ENCODE measurements at regions not wholly inside any gene's neighbourhood (a gene's known extent, or its start where the extent isn't known, plus 50 kb on each side); places are given as distances from the start of the nearest gene placed in this dataset.
"Not testable (repeated sequence)": the region's sequence is repeated elsewhere in the genome, so short reads cannot be mapped to it uniquely, and the experiment has no call there.

DNA sequence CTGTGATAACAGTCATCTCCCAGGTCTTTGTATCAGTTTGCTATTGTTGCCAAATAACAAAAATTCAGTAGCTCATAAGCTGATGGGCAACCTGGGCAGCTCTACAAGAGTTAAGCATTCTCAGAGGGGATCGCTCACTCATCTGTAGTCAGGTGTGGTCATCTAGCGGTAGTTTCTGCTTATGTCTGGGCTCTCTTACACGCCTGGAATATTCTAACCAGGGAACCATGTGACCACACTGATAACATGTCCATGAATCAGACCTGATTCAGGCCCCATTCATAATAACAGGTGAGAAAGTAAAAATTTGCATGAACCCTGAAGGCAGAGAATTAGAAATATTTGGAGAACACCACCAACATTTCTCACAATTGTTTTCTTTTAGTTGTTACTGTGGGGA is 576.1 kb downstream of the SLCO4C1 start:
- TF ChIP-seq POLR2AphosphoS5 (IDR thresholded peaks at IDR 0.05; ENCODE audit: low read depth, low read length) (no peak), TAF1 (IDR thresholded peaks at IDR 0.05; ENCODE audit: borderline replicate concordance, low read depth, low read length) (no peak), POLR2A (IDR thresholded peaks at IDR 0.05; ENCODE audit: low read depth, low read length) (no peak)
- DNase-seq (ENCODE audit: insufficient read length): no peak
- FAIRE-seq: no peak

DNA sequence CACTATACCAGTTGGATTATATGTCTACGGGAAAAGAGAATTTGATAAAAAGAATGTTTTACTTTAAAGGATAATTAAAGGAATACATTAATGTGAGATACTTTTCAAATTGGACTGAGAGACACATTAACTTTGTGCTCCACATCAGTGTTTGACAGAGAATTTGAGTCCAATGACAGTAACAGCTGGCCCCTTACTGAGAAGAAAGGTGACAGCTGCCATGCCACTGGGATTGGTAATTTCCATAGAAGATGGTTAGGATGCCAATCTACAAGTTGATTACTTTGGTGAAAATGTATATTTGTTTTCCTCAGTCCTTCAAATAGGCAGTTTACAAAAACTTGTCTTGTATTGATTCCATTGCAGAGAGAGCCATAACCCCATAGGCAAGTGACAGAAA is 578.4 kb downstream of the SLCO4C1 start:
- no peak for FAIRE-seq
- no peak for DNase-seq (ENCODE audit: insufficient read length)
- no peak for TF ChIP-seq POLR2A (IDR thresholded peaks at IDR 0.05; ENCODE audit: low read depth, low read length)
- no peak for TF ChIP-seq POLR2AphosphoS5 (IDR thresholded peaks at IDR 0.05; ENCODE audit: low read depth, low read length)
- no peak for TF ChIP-seq TAF1 (IDR thresholded peaks at IDR 0.05; ENCODE audit: borderline replicate concordance, low read depth, low read length)

DNA sequence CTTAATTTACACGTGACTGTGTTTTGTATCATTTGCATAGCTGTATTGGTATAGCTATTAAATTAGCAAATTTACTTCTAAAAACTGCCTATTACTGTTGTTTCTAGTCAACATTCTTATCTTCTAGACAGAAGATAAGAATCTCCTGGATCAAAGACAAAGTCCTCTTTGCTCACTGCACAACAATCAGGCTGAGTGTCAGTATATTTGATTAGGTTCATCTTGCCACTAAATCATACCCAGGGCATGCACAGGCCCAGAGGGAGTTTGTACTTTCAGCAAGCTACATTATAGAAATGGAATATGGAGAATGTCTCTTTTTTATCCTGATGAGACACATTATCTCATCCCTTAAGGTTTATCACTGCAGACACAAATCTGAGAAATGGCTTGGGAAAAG is 579.1 kb downstream of the SLCO4C1 start:
- TF ChIP-seq POLR2AphosphoS5 (IDR thresholded peaks at IDR 0.05; ENCODE audit: low read depth, low read length) (no peak), POLR2A (IDR thresholded peaks at IDR 0.05; ENCODE audit: low read depth, low read length) (no peak)
- DNase-seq (ENCODE audit: insufficient read length): no peak
- no peak for FAIRE-seq

DNA sequence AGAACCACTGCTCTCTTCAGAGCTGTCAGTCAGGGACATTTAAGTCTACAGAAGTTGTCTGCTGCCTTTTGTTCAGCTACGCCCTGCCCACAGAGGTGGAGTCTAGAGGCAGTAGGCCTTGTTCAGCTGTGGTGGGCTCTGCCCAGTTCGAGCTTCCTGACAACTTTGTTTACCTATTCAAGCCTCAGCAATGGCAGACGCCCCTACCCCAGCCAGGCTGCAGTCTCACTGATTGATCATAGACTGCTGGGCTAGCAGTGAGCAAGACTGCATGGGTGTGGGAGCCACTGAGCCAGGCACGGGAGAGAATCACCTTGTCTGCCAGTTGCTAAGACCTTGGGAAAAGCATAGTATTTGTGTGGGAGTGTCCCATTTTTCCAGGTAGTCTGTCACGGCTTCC is 580.3 kb downstream of the SLCO4C1 start:
- FAIRE-seq; DNase-seq (ENCODE audit: insufficient read length): not testable (repeated sequence)

DNA sequence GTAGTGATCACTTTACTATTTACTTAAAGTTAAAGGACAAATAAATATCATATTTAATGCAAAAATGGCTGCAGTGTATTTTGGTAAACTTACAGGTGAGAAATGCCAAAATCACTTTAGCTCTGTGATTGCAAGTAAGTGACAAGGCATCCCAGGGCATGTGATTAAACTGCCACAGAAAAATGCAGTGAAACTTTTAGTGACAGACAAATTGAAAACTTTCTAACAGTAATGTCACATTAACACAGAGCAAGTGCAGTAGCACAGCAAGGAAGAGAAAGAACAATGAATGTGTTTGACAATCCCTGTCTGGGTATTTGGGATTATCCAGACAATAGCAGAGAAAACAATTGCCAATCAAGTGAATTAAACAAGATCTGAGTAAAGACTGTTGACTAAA is 606.8 kb downstream of the SLCO4C1 start:
- FAIRE-seq: no peak
- TF ChIP-seq POLR2AphosphoS5 (IDR thresholded peaks at IDR 0.05; ENCODE audit: low read depth, low read length): no peak
- no peak for DNase-seq (ENCODE audit: insufficient read length)

DNA sequence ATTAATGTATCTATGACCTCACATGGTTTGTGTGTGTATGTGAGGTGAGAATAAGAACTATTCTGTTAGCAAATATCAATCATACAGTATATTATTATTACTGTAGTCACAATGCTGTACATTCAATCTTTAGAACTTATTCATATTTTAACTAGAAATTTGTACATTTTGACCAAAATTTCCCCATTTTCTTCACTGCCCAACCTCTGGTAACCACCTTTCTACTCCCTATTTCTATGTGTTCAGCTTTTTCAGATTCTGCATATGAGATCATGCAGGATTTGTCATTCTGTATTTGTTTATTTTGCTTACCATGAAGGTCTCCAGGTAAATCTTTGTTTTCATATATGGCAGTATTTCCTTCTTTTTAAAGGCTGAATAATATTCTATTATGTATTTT is 607.9 kb downstream of the SLCO4C1 start:
- DNase-seq (ENCODE audit: insufficient read length) (no peak), FAIRE-seq (no peak)
- TF ChIP-seq POLR2AphosphoS5 (IDR thresholded peaks at IDR 0.05; ENCODE audit: low read depth, low read length) (no peak), TAF1 (IDR thresholded peaks at IDR 0.05; ENCODE audit: borderline replicate concordance, low read depth, low read length) (no peak), POLR2A (IDR thresholded peaks at IDR 0.05; ENCODE audit: low read depth, low read length) (no peak)

DNA sequence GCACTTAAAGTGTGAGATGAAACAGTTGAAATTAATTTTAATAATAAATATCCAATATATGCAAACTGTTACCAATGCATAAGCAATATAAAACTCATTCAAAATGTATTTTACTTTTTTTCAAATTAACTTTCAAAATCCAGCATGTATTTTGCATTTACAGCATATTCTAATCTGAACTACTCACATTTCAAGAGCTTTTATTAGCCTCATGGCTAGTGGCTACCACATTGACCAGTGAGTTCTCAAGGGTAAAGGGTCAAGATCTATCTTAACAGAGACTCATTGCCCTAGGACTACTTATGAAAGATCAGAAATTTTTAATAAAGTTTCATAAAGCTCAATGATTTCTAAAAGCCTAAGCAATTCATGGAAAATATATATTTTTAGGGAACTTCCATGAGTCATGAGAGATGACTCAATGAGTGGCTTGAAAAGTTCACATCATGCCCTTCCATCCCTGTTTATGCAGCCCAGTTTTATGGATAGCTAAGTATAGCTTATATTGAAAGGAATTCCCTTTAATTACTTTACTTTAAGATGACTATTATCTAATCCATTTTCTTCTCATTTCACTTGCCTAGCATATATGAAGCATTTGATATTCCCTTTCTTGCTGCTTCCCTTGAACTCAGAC is 608.6 kb downstream of the SLCO4C1 start:
- FAIRE-seq: no peak
- TF ChIP-seq TAF1 (IDR thresholded peaks at IDR 0.05; ENCODE audit: borderline replicate concordance, low read depth, low read length): no peak
- TF ChIP-seq POLR2A (IDR thresholded peaks at IDR 0.05; ENCODE audit: low read depth, low read length): no peak
- TF ChIP-seq POLR2AphosphoS5 (IDR thresholded peaks at IDR 0.05; ENCODE audit: low read depth, low read length): no peak
- no peak for DNase-seq (ENCODE audit: insufficient read length)

DNA sequence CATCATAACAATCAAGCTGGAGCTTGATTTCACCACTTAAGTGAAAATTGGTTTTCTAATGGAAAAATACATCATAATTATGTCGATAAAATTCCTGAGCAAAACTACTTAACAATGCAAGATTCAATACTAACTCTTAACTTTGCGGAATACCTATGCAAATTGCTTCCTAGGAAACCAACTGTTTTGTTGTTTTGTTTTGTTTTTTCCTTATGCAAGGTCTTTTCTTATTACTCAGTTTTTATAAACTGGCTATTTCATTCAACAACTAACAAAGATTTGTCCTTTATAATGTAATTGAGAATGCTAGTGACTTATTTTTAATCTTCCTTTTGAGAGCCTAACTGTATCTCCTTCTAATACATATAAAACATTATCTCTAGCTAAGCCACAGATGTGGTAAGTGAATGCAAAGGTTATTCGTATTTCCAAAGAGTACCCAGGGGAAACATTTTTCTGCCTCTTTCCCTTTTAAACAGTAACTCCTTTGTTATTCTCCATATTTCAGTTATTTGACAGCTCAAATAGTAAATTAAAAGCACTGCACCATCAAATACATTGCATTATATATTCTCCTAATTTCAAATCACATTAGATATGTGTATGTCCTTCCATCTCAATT is 609.4 kb downstream of the SLCO4C1 start:
- DNase-seq (ENCODE audit: insufficient read length): no peak
- FAIRE-seq: no peak
- TF ChIP-seq TAF1 (IDR thresholded peaks at IDR 0.05; ENCODE audit: borderline replicate concordance, low read depth, low read length): no peak
- no peak for TF ChIP-seq POLR2A (IDR thresholded peaks at IDR 0.05; ENCODE audit: low read depth, low read length)

DNA sequence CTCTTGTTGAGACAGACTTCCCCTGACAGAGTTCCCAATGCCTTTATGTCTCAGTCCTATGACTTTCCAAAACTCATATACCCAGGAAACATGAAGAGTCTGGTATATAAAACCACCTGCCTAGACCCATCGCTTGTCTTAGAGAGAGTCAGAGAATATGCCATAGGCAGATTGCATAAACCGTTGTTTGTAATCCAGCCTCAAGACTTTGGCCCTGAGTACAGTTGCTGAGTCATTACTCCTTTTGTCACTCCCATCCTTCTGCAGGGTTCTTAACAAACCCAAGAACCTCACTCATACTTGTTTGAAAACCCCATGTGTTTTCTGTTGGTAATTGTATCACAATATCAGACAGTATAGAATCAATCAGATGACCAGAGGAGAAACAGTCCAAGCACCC is 616.3 kb downstream of the SLCO4C1 start:
- no peak for FAIRE-seq
- no peak for TF ChIP-seq TAF1 (IDR thresholded peaks at IDR 0.05; ENCODE audit: borderline replicate concordance, low read depth, low read length)
- TF ChIP-seq POLR2AphosphoS5 (IDR thresholded peaks at IDR 0.05; ENCODE audit: low read depth, low read length): no peak
- no peak for TF ChIP-seq POLR2A (IDR thresholded peaks at IDR 0.05; ENCODE audit: low read depth, low read length)
- no peak for DNase-seq (ENCODE audit: insufficient read length)

DNA sequence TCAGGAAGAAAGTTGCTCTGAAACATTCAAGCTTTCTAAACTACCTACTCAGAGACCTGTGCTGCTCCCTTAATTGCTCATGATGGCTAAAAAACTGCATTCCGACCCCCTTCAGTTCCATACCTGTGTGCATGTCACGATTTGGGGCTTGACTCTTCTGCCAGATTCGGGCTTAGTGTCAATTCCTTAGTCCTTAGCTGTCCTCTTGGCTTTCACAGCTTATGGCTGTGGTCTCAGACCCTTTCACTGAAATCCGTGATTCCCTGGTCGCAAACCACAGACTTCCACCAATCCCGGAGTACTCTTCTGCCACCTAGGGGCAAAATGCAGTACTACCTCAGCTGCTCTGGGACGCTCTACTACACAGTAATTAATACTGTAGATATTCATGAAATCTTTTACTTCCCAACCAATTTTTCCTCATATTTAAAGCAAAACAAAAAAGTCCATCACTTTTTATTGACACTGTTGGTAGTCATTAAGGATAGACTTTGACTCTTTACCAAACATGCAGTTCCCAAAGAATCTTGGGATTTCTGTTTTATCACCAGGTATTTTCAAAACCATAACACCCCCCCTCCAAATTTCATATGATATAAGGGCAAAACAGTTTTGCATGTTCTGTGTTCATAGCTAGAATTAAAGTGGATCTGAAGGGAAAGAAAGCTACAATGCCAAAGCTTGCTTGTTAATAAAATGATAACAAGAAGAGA is 617.4 kb downstream of the SLCO4C1 start:
- TF ChIP-seq TAF1 (IDR thresholded peaks at IDR 0.05; ENCODE audit: borderline replicate concordance, low read depth, low read length) (no peak), POLR2AphosphoS5 (IDR thresholded peaks at IDR 0.05; ENCODE audit: low read depth, low read length) (no peak), POLR2A (IDR thresholded peaks at IDR 0.05; ENCODE audit: low read depth, low read length) (no peak)
- DNase-seq (ENCODE audit: insufficient read length) (no peak), FAIRE-seq (peak; percentile 80)

DNA sequence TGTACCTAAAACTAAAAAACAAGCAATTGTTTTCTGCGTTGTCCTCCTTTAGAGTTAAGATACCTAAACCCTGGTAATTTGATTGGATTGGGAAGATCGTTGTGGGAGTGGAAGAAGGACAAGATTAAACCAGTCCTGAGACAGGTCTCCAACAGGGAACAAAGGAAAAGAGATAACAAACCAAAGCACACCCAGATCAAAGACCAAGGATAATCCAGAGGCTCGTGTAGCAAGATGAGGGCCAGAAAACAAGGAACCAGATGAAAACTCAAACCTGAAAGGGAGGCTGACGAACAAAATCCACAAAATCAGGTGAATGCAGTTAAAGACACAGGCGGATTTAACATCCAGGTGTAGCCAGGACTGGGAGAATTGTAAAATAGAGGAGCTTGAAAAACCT is 618.1 kb downstream of the SLCO4C1 start:
- TF ChIP-seq POLR2A (IDR thresholded peaks at IDR 0.05; ENCODE audit: low read depth, low read length): no peak
- TF ChIP-seq TAF1 (IDR thresholded peaks at IDR 0.05; ENCODE audit: borderline replicate concordance, low read depth, low read length): no peak
- no peak for TF ChIP-seq POLR2AphosphoS5 (IDR thresholded peaks at IDR 0.05; ENCODE audit: low read depth, low read length)
- FAIRE-seq: no peak
- no peak for DNase-seq (ENCODE audit: insufficient read length)

DNA sequence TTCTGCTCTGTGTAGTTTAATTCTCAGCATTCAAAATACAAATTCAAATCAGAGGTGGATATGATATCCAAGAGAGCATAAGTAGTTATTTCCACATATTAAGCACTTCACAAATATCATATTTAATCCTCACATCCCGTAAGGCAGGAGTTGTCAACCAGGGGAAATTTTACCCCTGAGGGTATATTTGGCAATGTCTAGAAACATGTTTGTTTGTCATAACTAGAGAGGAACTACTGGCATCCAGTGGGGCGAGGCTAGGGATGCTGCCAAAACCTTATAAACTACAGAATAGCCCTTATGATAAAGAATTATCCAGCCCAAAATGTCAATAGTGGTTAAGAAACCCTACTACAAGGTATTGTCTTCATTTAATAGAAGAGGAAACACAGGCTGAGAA is 619.4 kb downstream of the SLCO4C1 start:
- DNase-seq (ENCODE audit: insufficient read length) (no peak), FAIRE-seq (no peak)
- TF ChIP-seq TAF1 (IDR thresholded peaks at IDR 0.05; ENCODE audit: borderline replicate concordance, low read depth, low read length): no peak
- no peak for TF ChIP-seq POLR2A (IDR thresholded peaks at IDR 0.05; ENCODE audit: low read depth, low read length)
- TF ChIP-seq POLR2AphosphoS5 (IDR thresholded peaks at IDR 0.05; ENCODE audit: low read depth, low read length): no peak
